ENCODE measurements at regions not wholly inside any gene's neighbourhood (a gene's known extent, or its start where the extent isn't known, plus 50 kb on each side); places are given as distances from the start of the nearest gene placed in this dataset.

GRCh38 chr20:7437311-7437710, 502.9 kb downstream of the HAO1 start:
- Histone ChIP-seq H2AFZ (ENCODE audit: low read depth, low read length) (no peak overlapping the region), H3K27me3 (ENCODE audit: insufficient read depth, low read length, poor library complexity) (peaks cover 3% of the 10 kb centered on the region), H3K36me3 (ENCODE audit: insufficient read depth, low read length) (no peaks in the 10 kb centered on the region), H3K4me1 (ENCODE audit: insufficient read depth, low read length) (no peaks in the 10 kb centered on the region), H3K9ac (ENCODE audit: low read depth, low read length) (no peak overlapping the region), H3K9me3 (ENCODE audit: insufficient read depth, low read length, severe bottlenecking) (no peaks in the 10 kb centered on the region), H3K27ac (ENCODE audit: low read length) (no peak overlapping the region), H3K79me2 (ENCODE audit: insufficient read depth, low read length) (no peaks in the 10 kb centered on the region), H3K4me3 (ENCODE audit: low read depth in 1 of 2, low read length in 2 of 2) (no peak overlapping the region), H4K20me1 (ENCODE audit: insufficient read depth, low read length) (no peaks in the 10 kb centered on the region), H3K4me2 (ENCODE audit: insufficient read depth, low read length) (no peak overlapping the region)
- ATAC-seq (ENCODE audit: insufficient read depth, low read depth) = no peak
- TF ChIP-seq EZH2 (IDR thresholded peaks at IDR 0.05; ENCODE audit: borderline replicate concordance, low read depth, low read length, severe bottlenecking) (no peak), CTCF (IDR thresholded peaks at IDR 0.05; ENCODE audit: borderline replicate concordance, extremely low read depth, low read length, poor library complexity, severe bottlenecking) (no peak)
- DNase-seq = no peak

GRCh38 chr20:7449269-7449668, 491.0 kb downstream of the HAO1 start:
- Histone ChIP-seq H3K4me3 (ENCODE audit: low read depth in 1 of 2, low read length in 2 of 2) (no peak overlapping the region), H3K79me2 (ENCODE audit: insufficient read depth, low read length) (no peaks in the 10 kb centered on the region), H3K4me1 (ENCODE audit: insufficient read depth, low read length) (no peaks in the 10 kb centered on the region), H3K4me2 (ENCODE audit: insufficient read depth, low read length) (no peak overlapping the region), H3K9me3 (ENCODE audit: insufficient read depth, low read length, severe bottlenecking) (no peaks in the 10 kb centered on the region), H2AFZ (ENCODE audit: low read depth, low read length) (no peak overlapping the region), H4K20me1 (ENCODE audit: insufficient read depth, low read length) (no peaks in the 10 kb centered on the region), H3K27ac (ENCODE audit: low read length) (no peak overlapping the region), H3K9ac (ENCODE audit: low read depth, low read length) (no peak overlapping the region), H3K27me3 (ENCODE audit: insufficient read depth, low read length, poor library complexity) (peaks cover under 1% of the 10 kb centered on the region), H3K36me3 (ENCODE audit: insufficient read depth, low read length) (no peaks in the 10 kb centered on the region)
- no peak for TF ChIP-seq EZH2 (IDR thresholded peaks at IDR 0.05; ENCODE audit: borderline replicate concordance, low read depth, low read length, severe bottlenecking)
- no peak for TF ChIP-seq CTCF (IDR thresholded peaks at IDR 0.05; ENCODE audit: borderline replicate concordance, extremely low read depth, low read length, poor library complexity, severe bottlenecking)
- ATAC-seq (ENCODE audit: insufficient read depth, low read depth) = no peak
- DNase-seq = no peak

GRCh38 chr20:7452890-7453289, 487.4 kb downstream of the HAO1 start:
- Histone ChIP-seq H3K9ac (ENCODE audit: low read depth, low read length) (no peak overlapping the region), H3K27ac (ENCODE audit: low read length) (no peak overlapping the region), H3K4me1 (ENCODE audit: insufficient read depth, low read length) (no peaks in the 10 kb centered on the region), H3K9me3 (ENCODE audit: insufficient read depth, low read length, severe bottlenecking) (no peaks in the 10 kb centered on the region), H2AFZ (ENCODE audit: low read depth, low read length) (no peak overlapping the region), H4K20me1 (ENCODE audit: insufficient read depth, low read length) (no peaks in the 10 kb centered on the region), H3K4me2 (ENCODE audit: insufficient read depth, low read length) (no peak overlapping the region), H3K79me2 (ENCODE audit: insufficient read depth, low read length) (no peaks in the 10 kb centered on the region), H3K27me3 (ENCODE audit: insufficient read depth, low read length, poor library complexity) (no peaks in the 10 kb centered on the region), H3K4me3 (ENCODE audit: low read depth in 1 of 2, low read length in 2 of 2) (no peak overlapping the region), H3K36me3 (ENCODE audit: insufficient read depth, low read length) (no peaks in the 10 kb centered on the region)
- DNase-seq (no peak), ATAC-seq (ENCODE audit: insufficient read depth, low read depth) (no peak)
- no peak for TF ChIP-seq EZH2 (IDR thresholded peaks at IDR 0.05; ENCODE audit: borderline replicate concordance, low read depth, low read length, severe bottlenecking)
- no peak for TF ChIP-seq CTCF (IDR thresholded peaks at IDR 0.05; ENCODE audit: borderline replicate concordance, extremely low read depth, low read length, poor library complexity, severe bottlenecking)

- Histone ChIP-seq H3K27me3 (ENCODE audit: insufficient read depth, low read length, poor library complexity) (no peaks in the 10 kb centered on the region), H4K20me1 (ENCODE audit: insufficient read depth, low read length) (no peaks in the 10 kb centered on the region), H3K4me1 (ENCODE audit: insufficient read depth, low read length) (no peaks in the 10 kb centered on the region), H3K79me2 (ENCODE audit: insufficient read depth, low read length) (no peaks in the 10 kb centered on the region), H3K27ac (ENCODE audit: low read length) (no peak overlapping the region), H3K9me3 (ENCODE audit: insufficient read depth, low read length, severe bottlenecking) (no peaks in the 10 kb centered on the region), H3K4me3 (ENCODE audit: low read depth in 1 of 2, low read length in 2 of 2) (no peak overlapping the region), H3K9ac (ENCODE audit: low read depth, low read length) (no peak overlapping the region), H2AFZ (ENCODE audit: low read depth, low read length) (no peak overlapping the region), H3K4me2 (ENCODE audit: insufficient read depth, low read length) (no peak overlapping the region), H3K36me3 (ENCODE audit: insufficient read depth, low read length) (no peaks in the 10 kb centered on the region)
- no peak for ATAC-seq (ENCODE audit: insufficient read depth, low read depth)
- no peak for TF ChIP-seq EZH2 (IDR thresholded peaks at IDR 0.05; ENCODE audit: borderline replicate concordance, low read depth, low read length, severe bottlenecking)
- TF ChIP-seq CTCF (IDR thresholded peaks at IDR 0.05; ENCODE audit: borderline replicate concordance, extremely low read depth, low read length, poor library complexity, severe bottlenecking) = no peak
- no peak for DNase-seq
Measured at GRCh38 chr20:7454047-7454446, 486.2 kb downstream of the HAO1 start.

Measured in DND-41 (cell line).